Naive thymus-derived CD8-positive, alpha-beta T cell (primary cell): ENCODE measurements at regions not wholly inside any gene's neighbourhood (a gene's known extent, or its start where the extent isn't known, plus 50 kb on each side); places are given as distances from the start of the nearest gene placed in this dataset.
"Not testable (repeated sequence)": the region's sequence is repeated elsewhere in the genome, so short reads cannot be mapped to it uniquely, and the experiment has no call there.

Source experiments
- ATAC-seq, 2 donors: fragments of 150-1000 bp; cut with Tn5 transposase in 1 of 2; sonication (Bioruptor Pico), chemical (Tn5 transposase) in 1 of 2; 1 replicate in 1 of 2; 2 replicates in 1 of 2; pipeline ENCODE4 v1.10.0; 2021; ENCODE audit warnings: mild to moderate bottlenecking in 2 of 2, moderate library complexity in 2 of 2
- POLR2A ChIA-PET: fragments of 350-600 bp; sonication (Branson Sonifier 250); formaldehyde crosslinking; loops from one replicate; lab custom pipeline; 2021; ENCODE audit warnings: antibody characterized with exemption; lab: Charles Lee
- DNase-seq, 10 donors: peaks; one replicate each; pipeline versions ENCODE4 v3.0.0 to v3.0.0-alpha.2; 2020 to 2022
- H3K27ac Mint-ChIP-seq, 10 donors: one replicate each; pipeline ENCODE4 v1.8.0; 2020 to 2022; ENCODE audit warnings: mild to moderate bottlenecking in 10 of 10, mixed read lengths in 10 of 10, moderate library complexity in 4 of 10, inconsistent platforms in 1 of 10
- H3K27me3 Mint-ChIP-seq, 5 donors: one replicate each; pipeline ENCODE4 v1.8.0; 2021 to 2022; ENCODE audit warnings: mixed read lengths in 5 of 5
- H3K36me3 Mint-ChIP-seq, 3 donors: one replicate each; pipeline ENCODE4 v1.8.0; 2020 to 2022; ENCODE audit warnings: mixed read lengths in 3 of 3, mild to moderate bottlenecking in 2 of 3, inconsistent platforms in 1 of 3
- H3K4me1 Mint-ChIP-seq, 4 donors: one replicate each; pipeline ENCODE4 v1.8.0; 2021 to 2022; ENCODE audit warnings: mixed read lengths in 4 of 4
- H3K4me3 Mint-ChIP-seq, 10 donors: one replicate each; pipeline ENCODE4 v1.8.0; 2020 to 2022; ENCODE audit warnings: mild to moderate bottlenecking in 10 of 10, mixed read lengths in 10 of 10, moderate library complexity in 6 of 10, inconsistent platforms in 1 of 10
- H3K9me3 Mint-ChIP-seq, 9 donors: one replicate each; pipeline ENCODE4 v1.8.0; 2020 to 2022; ENCODE audit warnings: mixed read lengths in 9 of 9, mild to moderate bottlenecking in 3 of 9, inconsistent platforms in 1 of 9, moderate library complexity in 1 of 9

- H3K4me3 Mint-ChIP-seq = no peak overlapping the region
- no peak for ATAC-seq
- no peaks in the 10 kb centered on the region for H3K27me3 Mint-ChIP-seq
- no peak for DNase-seq
- no peaks in the 10 kb centered on the region for H3K36me3 Mint-ChIP-seq
- no peak overlapping the region for H3K27ac Mint-ChIP-seq
- H3K4me1 Mint-ChIP-seq = no peaks in the 10 kb centered on the region
- POLR2A ChIA-PET = no interaction called here
- H3K9me3 Mint-ChIP-seq = peaks cover 0 to 17% (median 0%) of the 10 kb centered on the region in 9 donors
These were observed 596.7 kb downstream of the JRKL start for GRCh38 chr11:96986516-96986915.

- Mint-ChIP-seq H3K27me3 (no peaks in the 10 kb centered on the region), H3K36me3 (no peaks in the 10 kb centered on the region), H3K4me3 (no peak overlapping the region), H3K4me1 (no peaks in the 10 kb centered on the region), H3K9me3 (peaks cover 0 to 36% (median 2%) of the 10 kb centered on the region in 9 donors), H3K27ac (no peak overlapping the region)
- no peak for ATAC-seq
- no peak for DNase-seq
- POLR2A ChIA-PET = no interaction called here
These were observed 601.1 kb downstream of the JRKL start for GRCh38 chr11:96990914-96991313.

- no peak overlapping the region for H3K4me3 Mint-ChIP-seq
- no peaks in the 10 kb centered on the region for H3K4me1 Mint-ChIP-seq
- no peak for DNase-seq
- POLR2A ChIA-PET = no interaction called here
- no peak for ATAC-seq
- H3K27me3 Mint-ChIP-seq = peaks cover 0 to 1% (median 0%) of the 10 kb centered on the region in 5 donors
- H3K9me3 Mint-ChIP-seq = peaks cover 0 to 20% (median 4%) of the 10 kb centered on the region in 9 donors
- H3K36me3 Mint-ChIP-seq = no peaks in the 10 kb centered on the region
- no peak overlapping the region for H3K27ac Mint-ChIP-seq
These were observed 610.7 kb downstream of the JRKL start for GRCh38 chr11:97000481-97000880.

GRCh38 chr11:97007283-97007682 lies 617.5 kb downstream of the JRKL start:
- DNase-seq (no peak), ATAC-seq (no peak)
- Mint-ChIP-seq H3K4me1 (no peaks in the 10 kb centered on the region), H3K9me3 (peaks cover 0 to 12% (median 0%) of the 10 kb centered on the region in 9 donors), H3K27ac (no peak overlapping the region), H3K4me3 (no peak overlapping the region), H3K27me3 (no peaks in the 10 kb centered on the region), H3K36me3 (no peaks in the 10 kb centered on the region)
- POLR2A ChIA-PET = no interaction called here

- Mint-ChIP-seq H3K36me3 (no peaks in the 10 kb centered on the region), H3K4me3 (no peak overlapping the region)
- no peak for ATAC-seq
These were observed 619.8 kb downstream of the JRKL start for GRCh38 chr11:97009613-97010012.

GRCh38 chr11:97010997-97011396 lies 621.2 kb downstream of the JRKL start:
- H3K4me1 Mint-ChIP-seq, H3K4me3 Mint-ChIP-seq, DNase-seq, POLR2A ChIA-PET, ATAC-seq, H3K27ac Mint-ChIP-seq, H3K36me3 Mint-ChIP-seq, H3K27me3 Mint-ChIP-seq, H3K9me3 Mint-ChIP-seq: not testable (repeated sequence)

More at GRCh38 chr11:97009613-97010012, 619.8 kb downstream of the JRKL start:
- peaks cover 0 to 6% (median 2%) of the 10 kb centered on the region in 9 donors for H3K9me3 Mint-ChIP-seq
- POLR2A ChIA-PET = no interaction called here
- H3K4me1 Mint-ChIP-seq = no peaks in the 10 kb centered on the region
- no peak overlapping the region for H3K27ac Mint-ChIP-seq
- no peaks in the 10 kb centered on the region for H3K27me3 Mint-ChIP-seq
- no peak for DNase-seq

GRCh38 chr11:97015327-97015726 lies 625.5 kb downstream of the JRKL start:
- POLR2A ChIA-PET = no interaction called here
- Mint-ChIP-seq H3K27ac (no peak overlapping the region), H3K36me3 (no peaks in the 10 kb centered on the region)

GRCh38 chr11:97019305-97019704 lies 629.5 kb downstream of the JRKL start:
- Mint-ChIP-seq H3K4me3 (no peak overlapping the region), H3K27ac (no peak overlapping the region), H3K4me1 (no peaks in the 10 kb centered on the region), H3K36me3 (no peaks in the 10 kb centered on the region), H3K9me3 (peaks cover 0 to 17% (median 7%) of the 10 kb centered on the region in 9 donors), H3K27me3 (no peaks in the 10 kb centered on the region)
- no peak for ATAC-seq
- DNase-seq = no peak
- POLR2A ChIA-PET = no interaction called here

More at GRCh38 chr11:97015327-97015726, 625.5 kb downstream of the JRKL start:
- H3K9me3 Mint-ChIP-seq = peaks cover 0 to 11% (median 3%) of the 10 kb centered on the region in 9 donors
- DNase-seq = no peak
- no peaks in the 10 kb centered on the region for H3K4me1 Mint-ChIP-seq
- H3K4me3 Mint-ChIP-seq = no peak overlapping the region
- H3K27me3 Mint-ChIP-seq = no peaks in the 10 kb centered on the region
- ATAC-seq = no peak

GRCh38 chr11:97019754-97020153 lies 629.9 kb downstream of the JRKL start:
- POLR2A ChIA-PET = no interaction called here
- ATAC-seq = no peak
- no peak for DNase-seq
- no peaks in the 10 kb centered on the region for H3K4me1 Mint-ChIP-seq
- H3K4me3 Mint-ChIP-seq = no peak overlapping the region
- no peaks in the 10 kb centered on the region for H3K36me3 Mint-ChIP-seq
- peaks cover 0 to 17% (median 7%) of the 10 kb centered on the region in 9 donors for H3K9me3 Mint-ChIP-seq
- H3K27me3 Mint-ChIP-seq = no peaks in the 10 kb centered on the region
- H3K27ac Mint-ChIP-seq = no peak overlapping the region

GRCh38 chr11:97022955-97023354 lies 633.1 kb downstream of the JRKL start:
- ATAC-seq (no peak), DNase-seq (no peak)
- Mint-ChIP-seq H3K4me1 (no peaks in the 10 kb centered on the region), H3K4me3 (no peak overlapping the region), H3K9me3 (peaks cover 4 to 20% (median 8%) of the 10 kb centered on the region in 9 donors), H3K27ac (no peak overlapping the region), H3K27me3 (no peaks in the 10 kb centered on the region), H3K36me3 (no peaks in the 10 kb centered on the region)
- POLR2A ChIA-PET = no interaction called here

GRCh38 chr11:97028836-97029406 lies 639.1 kb downstream of the JRKL start:
- Mint-ChIP-seq H3K4me1 (no peaks in the 10 kb centered on the region), H3K27ac (no peak overlapping the region), H3K27me3 (no peaks in the 10 kb centered on the region), H3K36me3 (no peaks in the 10 kb centered on the region), H3K4me3 (no peak overlapping the region), H3K9me3 (peaks cover 0 to 17% (median 7%) of the 10 kb centered on the region in 9 donors)
- DNase-seq (no peak), ATAC-seq (no peak)
- POLR2A ChIA-PET = no interaction called here

- no peaks in the 10 kb centered on the region for H3K36me3 Mint-ChIP-seq
- H3K4me1 Mint-ChIP-seq = no peaks in the 10 kb centered on the region
- H3K27me3 Mint-ChIP-seq = no peaks in the 10 kb centered on the region
- POLR2A ChIA-PET = no interaction called here
- no peak overlapping the region for H3K4me3 Mint-ChIP-seq
- DNase-seq (no peak), ATAC-seq (no peak)
- peaks cover 0 to 8% (median 4%) of the 10 kb centered on the region in 9 donors for H3K9me3 Mint-ChIP-seq
- no peak overlapping the region for H3K27ac Mint-ChIP-seq
These were observed 643.4 kb downstream of the JRKL start for GRCh38 chr11:97033178-97033577.

GRCh38 chr11:97048481-97048880 lies 658.7 kb downstream of the JRKL start:
- POLR2A ChIA-PET = no interaction called here
- Mint-ChIP-seq H3K36me3 (peaks cover 0 to 5% (median 0%) of the 10 kb centered on the region in 3 donors), H3K27ac (no peak overlapping the region), H3K4me1 (no peaks in the 10 kb centered on the region), H3K27me3 (no peaks in the 10 kb centered on the region), H3K4me3 (no peak overlapping the region), H3K9me3 (peaks cover 0 to 21% (median 11%) of the 10 kb centered on the region in 9 donors)
- DNase-seq (no peak), ATAC-seq (no peak)

GRCh38 chr11:97060184-97060583 lies 670.4 kb downstream of the JRKL start:
- DNase-seq = no peak
- ATAC-seq = no peak
- Mint-ChIP-seq H3K4me3 (no peak overlapping the region), H3K27me3 (no peaks in the 10 kb centered on the region), H3K27ac (no peak overlapping the region), H3K9me3 (peaks cover 7 to 38% (median 13%) of the 10 kb centered on the region in 9 donors), H3K36me3 (peaks cover 0 to 4% (median 0%) of the 10 kb centered on the region in 3 donors), H3K4me1 (no peaks in the 10 kb centered on the region)
- POLR2A ChIA-PET = no interaction called here
